ENCODE measurements at regions not wholly inside any gene's neighbourhood (a gene's known extent, or its start where the extent isn't known, plus 50 kb on each side); places are given as distances from the start of the nearest gene placed in this dataset.

DNA sequence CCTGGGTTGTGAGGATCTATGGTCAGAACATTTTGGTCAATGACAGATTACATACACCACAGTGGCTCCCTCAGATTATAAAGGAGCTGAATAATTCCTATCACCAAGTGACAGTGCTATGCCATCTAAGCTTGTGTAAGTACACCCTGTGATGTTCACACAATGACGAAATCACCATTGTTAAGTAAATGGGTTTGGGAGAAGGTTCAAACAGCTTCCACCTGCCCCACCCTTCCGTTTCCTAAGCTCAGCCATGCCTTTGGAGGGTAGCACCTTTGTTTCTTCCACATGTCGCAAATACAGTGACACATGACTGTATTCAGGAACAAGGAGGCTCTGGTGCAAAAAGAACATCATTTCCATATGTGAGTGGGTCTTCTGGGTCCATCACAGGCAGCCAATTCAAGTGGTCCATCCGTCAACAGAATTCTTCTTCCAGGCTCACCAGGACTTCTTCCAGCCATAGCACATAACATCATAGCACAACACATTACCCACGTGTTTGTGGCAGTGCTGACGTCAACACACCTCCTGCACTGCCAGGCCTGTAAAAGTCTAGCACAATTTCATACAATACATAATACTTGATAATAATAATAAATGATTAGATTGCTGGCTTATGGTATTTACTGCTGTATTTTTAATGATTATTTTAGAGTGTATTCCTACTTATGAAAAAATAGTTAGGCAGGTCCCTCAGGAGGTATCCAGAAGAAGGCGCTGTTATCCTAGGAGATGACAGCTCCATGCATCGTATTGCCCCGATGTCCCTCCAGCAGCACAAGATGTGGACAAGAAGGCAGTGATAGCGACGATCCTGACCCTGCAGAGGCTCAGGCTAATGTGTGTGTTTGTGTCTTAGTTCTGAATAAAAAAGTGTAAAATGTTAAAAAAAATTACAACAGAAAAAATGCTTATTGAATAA is 264.8 kb downstream of the ANAPC1 start:
- no peak for DNase-seq (ENCODE audit: low read depth in 1 of 2, low spot score in 2 of 2)
- H3K9ac ChIP-seq (replicated peaks in 1 of 4; ENCODE audit: extremely low read depth in 1 of 4, low read depth in 3 of 4, low read length in 3 of 4), result no peak overlapping the region
- no peak overlapping the region for H4K91ac ChIP-seq (replicated peaks; ENCODE audit: insufficient read length, low read length)
- CTCF ChIA-PET (ENCODE audit: partially characterized antibody), result interaction anchor here (1.1 to 4.0 kb wide), 5 partner anchors 18 to 579 kb away, joined by 3 to 31 read pairs (median 3); no protein-coding TSS in a partner anchor
- H3K4me1 ChIP-seq (replicated peaks in 1 of 4; ENCODE audit: control insufficient read depth in 3 of 4, insufficient read depth in 4 of 4, low read length in 3 of 4), result peaks cover 0 to 2% (median under 1%) of the 10 kb centered on the region in 4 experiments; a peak in 1 of 7 replicates
- H4K5ac ChIP-seq (ENCODE audit: insufficient read length, low read depth, low read length), result no peak overlapping the region
- no peak overlapping the region for H3K56ac ChIP-seq (replicated peaks; ENCODE audit: insufficient read length, low read depth, low read length)
- no peak overlapping the region for H3K23ac ChIP-seq (ENCODE audit: insufficient read length)
- no peak overlapping the region for H3K4me3 ChIP-seq (ENCODE audit: extremely low read depth in 1 of 4, insufficient read depth in 2 of 4, low read depth in 3 of 4, low read length in 4 of 4)
- WGBS, 2 experiments (ENCODE audit: extremely low coverage in 1 of 2, insufficient coverage in 1 of 2, insufficient read length in 1 of 2, insufficient replicate concordance in 2 of 2, low coverage in 1 of 2, low lambda C conversion rate in 2 of 2, missing lambda C conversion rate in 1 of 2), result 82% methylated on average over 11 of the region's 11 CpGs; no CpG with 5 or more reads in 1 of the 2 experiments
- no peak overlapping the region for H3K18ac ChIP-seq (ENCODE audit: extremely low read depth, low read length)
- H4K8ac ChIP-seq (ENCODE audit: extremely low read depth, insufficient read depth, low read length), result no peak overlapping the region
- H2AFZ ChIP-seq (ENCODE audit: low read length), result no peak overlapping the region
- H3K79me2 ChIP-seq (ENCODE audit: control insufficient read depth in 1 of 2, insufficient read depth in 2 of 2, low read length in 2 of 2), result no peaks in the 10 kb centered on the region
- H2BK12ac ChIP-seq (ENCODE audit: low read depth, low read length), result no peak overlapping the region
- H3K14ac ChIP-seq (ENCODE audit: insufficient read length), result no peak overlapping the region
- no peak overlapping the region for H2BK15ac ChIP-seq (ENCODE audit: low read length)
- H3K4me2 ChIP-seq (ENCODE audit: insufficient read depth in 1 of 2, low read depth in 2 of 2, low read length in 2 of 2), result no peak overlapping the region
- no peak overlapping the region for H3K27ac ChIP-seq (ENCODE audit: low read depth, low read length)
- 0 out of 2 replicates have a peak overlapping the region, but pooled peaks have one; percentile 27 for H2BK20ac ChIP-seq (ENCODE audit: low read length)
- H3K9me3 ChIP-seq (ENCODE audit: insufficient read depth in 2 of 2, low read depth in 1 of 2, low read length in 1 of 2), result no peaks in the 10 kb centered on the region
- no peaks in the 10 kb centered on the region for H4K20me1 ChIP-seq (replicated peaks in 1 of 2; ENCODE audit: control insufficient read depth in 1 of 2, insufficient read depth in 2 of 2, low read length in 2 of 2)
- no peak overlapping the region for H2BK120ac ChIP-seq (replicated peaks; ENCODE audit: low read depth, low read length)
- no peaks in the 10 kb centered on the region for H3K36me3 ChIP-seq (ENCODE audit: control insufficient read depth in 2 of 4, insufficient read depth in 4 of 4, low read length in 3 of 4)
- H3K4ac ChIP-seq (replicated peaks; ENCODE audit: insufficient read length, low read depth, low read length), result no peak overlapping the region
- TF ChIP-seq, protein P1, sequence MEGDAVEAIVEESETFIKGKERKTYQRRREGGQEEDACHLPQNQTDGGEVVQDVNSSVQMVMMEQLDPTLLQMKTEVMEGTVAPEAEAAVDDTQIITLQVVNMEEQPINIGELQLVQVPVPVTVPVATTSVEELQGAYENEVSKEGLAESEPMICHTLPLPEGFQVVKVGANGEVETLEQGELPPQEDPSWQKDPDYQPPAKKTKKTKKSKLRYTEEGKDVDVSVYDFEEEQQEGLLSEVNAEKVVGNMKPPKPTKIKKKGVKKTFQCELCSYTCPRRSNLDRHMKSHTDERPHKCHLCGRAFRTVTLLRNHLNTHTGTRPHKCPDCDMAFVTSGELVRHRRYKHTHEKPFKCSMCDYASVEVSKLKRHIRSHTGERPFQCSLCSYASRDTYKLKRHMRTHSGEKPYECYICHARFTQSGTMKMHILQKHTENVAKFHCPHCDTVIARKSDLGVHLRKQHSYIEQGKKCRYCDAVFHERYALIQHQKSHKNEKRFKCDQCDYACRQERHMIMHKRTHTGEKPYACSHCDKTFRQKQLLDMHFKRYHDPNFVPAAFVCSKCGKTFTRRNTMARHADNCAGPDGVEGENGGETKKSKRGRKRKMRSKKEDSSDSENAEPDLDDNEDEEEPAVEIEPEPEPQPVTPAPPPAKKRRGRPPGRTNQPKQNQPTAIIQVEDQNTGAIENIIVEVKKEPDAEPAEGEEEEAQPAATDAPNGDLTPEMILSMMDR (IDR thresholded peaks at IDR 0.05; ENCODE audit: control extremely low read depth in 1 of 3, insufficient read depth in 1 of 3, low read depth in 1 of 3, low read length in 3 of 3), result peak; percentile 15 to 44 (median 38)
- TF ChIP-seq RAD21 (IDR thresholded peaks at IDR 0.05 in 1 of 2, conservative IDR thresholded peaks at IDR 0.05 in 1 of 2; ENCODE audit: low read depth in 2 of 2, low read length in 2 of 2) (peak; percentile 66 to 69), HDAC6 (IDR thresholded peaks at IDR 0.05; ENCODE audit: low read depth, low read length) (no peak)
- no peak overlapping the region for H2BK5ac ChIP-seq (ENCODE audit: low read depth, low read length)
- H3K79me1 ChIP-seq (ENCODE audit: low read depth, low read length), result no peaks in the 10 kb centered on the region
- no peak overlapping the region; the same call in 1 of the 2 replicates for H2AK5ac ChIP-seq (ENCODE audit: low read depth, low read length)
- FAIRE-seq, result no peak
- no peaks in the 10 kb centered on the region for H3K27me3 ChIP-seq (replicated peaks in 1 of 4; ENCODE audit: control insufficient read depth in 3 of 4, extremely low read depth in 1 of 4, insufficient read depth in 3 of 4, low read length in 3 of 4)
- no peaks in the 10 kb centered on the region for H3K23me2 ChIP-seq (ENCODE audit: low read depth, low read length)
- POLR2A ChIA-PET (ENCODE audit: partially characterized antibody), result interaction anchor here (0.6 kb wide), 1 partner anchor 83 kb away, joined by 3 read pairs; no protein-coding TSS in a partner anchor

All from H1 (cell line).